SK-N-SH (cell line): ENCODE measurements at regions not wholly inside any gene's neighbourhood (a gene's known extent, or its start where the extent isn't known, plus 50 kb on each side); places are given as distances from the start of the nearest gene placed in this dataset.

Experiments
- CTCF ChIP-seq: fragments of 200-600 bp; sonication (generic); IDR thresholded peaks from 2 replicates; pipeline ENCODE4 v1.6.1; 2017; ENCODE audit warnings: antibody characterized with exemption, mild to moderate bottlenecking, moderate library complexity
- GATA2 ChIP-seq: sonication (generic); formaldehyde crosslinking; IDR thresholded peaks from 2 replicates; pipeline ENCODE4 v1.5.0; 2020; ENCODE audit warnings: mild to moderate bottlenecking, missing genetic modification reagents
- MAX ChIP-seq: IDR thresholded peaks from 2 replicates; pipeline ENCODE4 v1.4.0; 2012; ENCODE audit warnings: low read depth
- POLR2AphosphoS5 ChIP-seq: IDR thresholded peaks from 2 replicates; pipeline ENCODE4 v1.6.1; 2012; ENCODE audit warnings: low read depth, low read length
- RFX5 ChIP-seq: IDR thresholded peaks from 2 replicates; pipeline ENCODE4 v1.6.1; 2012; ENCODE audit warnings: mild to moderate bottlenecking, improper control_type of control experiment, low read length

GRCh38 chr1:208521534-208521933 lies 277.4 kb upstream of the PLXNA2 start:
- TF ChIP-seq GATA2 (CRISPR knock-in tag): no peak
- no peak for TF ChIP-seq CTCF
- no peak for TF ChIP-seq POLR2AphosphoS5
- TF ChIP-seq RFX5: no peak
- no peak for TF ChIP-seq MAX
